Heart left ventricle (tissue), 13 donors: ENCODE measurements at regions not wholly inside any gene's neighbourhood (a gene's known extent, or its start where the extent isn't known, plus 50 kb on each side); places are given as distances from the start of the nearest gene placed in this dataset.

Experiments used
- CTCF ChIP-seq, 12 donors: fragments of 200-600 bp; sonication (generic) in 4 of 12; IDR thresholded peaks; one replicate each; pipeline versions ENCODE4 v1.5.0 to v1.8.0; 2018 to 2022; ENCODE audit warnings: antibody characterized with exemption in 12 of 12, mild to moderate bottlenecking in 5 of 12
- POLR2A ChIP-seq, 2 donors: fragments of 450-650 bp; IDR thresholded peaks; one replicate each; pipeline ENCODE4 v1.6.1; 2017; ENCODE audit warnings: antibody characterized with exemption in 2 of 2, mild to moderate bottlenecking in 2 of 2, moderate library complexity in 2 of 2
- donor health status: ischemic (EF 13 %, LVEDD 7.1; RV severe dilation, severe dysfunction).
- donor health status: DM: no; HTN: yes; CAD: no.
- donor health status: DM: no; HTN: no; CAD: no.
- donor health status: ischemic (EF 25% LVEDD 6.9; RV normal size, moderate dysfunction).
- donor health status: ischemic (EF 25% LVEDD 5.7; RV mildly dilated, moderate dysfunction).
- donor health status: ischemic (EF 35%, LVEDD 5.7; RV mildly dilated, moderate dysfunction).
- donor health status: nonischemic (EF 11% LVEDD 7.7; RV severe dilation, severe dysfunction).
- donor health status: DM: yes; HTN: yes; CAD: no.
- donor health status: PGD.
- donor health status: ischemic (EF 29% LVEDD 5.4; RV normal size, mild dysfunction).
- donor health status: nonischemic (EF 23%, LVEDD 6.1; RV moderate dilation, normal function).

- TF ChIP-seq POLR2A (IDR thresholded peaks at IDR 0.05) = no peak
- TF ChIP-seq CTCF (IDR thresholded peaks at IDR 0.05) = no peak
Measured at GRCh38 chr6:19949155-19949554, 112.0 kb downstream of the ID4 start.
